Epithelial cell of proximal tubule (primary cell): ENCODE measurements at regions not wholly inside any gene's neighbourhood (a gene's known extent, or its start where the extent isn't known, plus 50 kb on each side); places are given as distances from the start of the nearest gene placed in this dataset.
A peak's percentile ranks its signal among the peaks of the same experiment; 100 is the strongest.

ENCODE experiments used
- DNase-seq: peaks from one replicate; pipeline ENCODE4 v3.0.0-alpha.2; 2011; ENCODE audit warnings: low read depth
- H3K4me3 ChIP-seq: 2 replicates; pipeline ENCODE4 v1.5.1; 2011; ENCODE audit warnings: low read depth, mild to moderate bottlenecking, low read length
- TF ChIP-seq, protein P1 (sequence below): conservative IDR thresholded peaks from 2 replicates; pipeline ENCODE4 v1.5.1; 2012; ENCODE audit warnings: low read depth, mild to moderate bottlenecking, low read length

GRCh38 chr2:157989227-157989626, 112.4 kb upstream of the UPP2 start:
- TF ChIP-seq, protein P1, sequence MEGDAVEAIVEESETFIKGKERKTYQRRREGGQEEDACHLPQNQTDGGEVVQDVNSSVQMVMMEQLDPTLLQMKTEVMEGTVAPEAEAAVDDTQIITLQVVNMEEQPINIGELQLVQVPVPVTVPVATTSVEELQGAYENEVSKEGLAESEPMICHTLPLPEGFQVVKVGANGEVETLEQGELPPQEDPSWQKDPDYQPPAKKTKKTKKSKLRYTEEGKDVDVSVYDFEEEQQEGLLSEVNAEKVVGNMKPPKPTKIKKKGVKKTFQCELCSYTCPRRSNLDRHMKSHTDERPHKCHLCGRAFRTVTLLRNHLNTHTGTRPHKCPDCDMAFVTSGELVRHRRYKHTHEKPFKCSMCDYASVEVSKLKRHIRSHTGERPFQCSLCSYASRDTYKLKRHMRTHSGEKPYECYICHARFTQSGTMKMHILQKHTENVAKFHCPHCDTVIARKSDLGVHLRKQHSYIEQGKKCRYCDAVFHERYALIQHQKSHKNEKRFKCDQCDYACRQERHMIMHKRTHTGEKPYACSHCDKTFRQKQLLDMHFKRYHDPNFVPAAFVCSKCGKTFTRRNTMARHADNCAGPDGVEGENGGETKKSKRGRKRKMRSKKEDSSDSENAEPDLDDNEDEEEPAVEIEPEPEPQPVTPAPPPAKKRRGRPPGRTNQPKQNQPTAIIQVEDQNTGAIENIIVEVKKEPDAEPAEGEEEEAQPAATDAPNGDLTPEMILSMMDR: peak; percentile 36
- no peak for DNase-seq
- no peak overlapping the region for H3K4me3 ChIP-seq

- H3K4me3 ChIP-seq: no peak overlapping the region
- DNase-seq: no peak
- TF ChIP-seq, protein P1: no peak
Measured at GRCh38 chr2:157986761-157987160, 110.6 kb upstream of the ACVR1 start.

DNA sequence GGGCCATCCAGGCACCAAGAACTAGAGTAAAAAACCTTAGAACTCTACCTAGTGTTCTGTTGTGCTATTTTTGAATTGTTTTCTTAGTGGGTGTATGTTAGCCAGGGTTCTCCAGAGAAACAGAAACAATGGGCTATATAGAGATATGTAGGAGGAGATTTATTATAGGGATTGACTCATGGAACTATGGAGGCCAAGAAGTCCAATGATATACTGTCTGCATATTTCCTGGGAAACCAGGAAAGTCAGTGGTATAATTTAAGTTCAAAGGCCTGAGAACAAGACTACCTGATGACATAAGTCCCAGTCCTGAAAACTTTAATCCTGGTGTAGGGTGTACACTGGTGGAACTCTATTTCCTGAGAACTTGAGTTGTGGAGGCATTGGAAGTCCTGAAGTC, 108.7 kb upstream of the ACVR1 start:
- TF ChIP-seq, protein P1: no peak
- H3K4me3 ChIP-seq: no peak overlapping the region
- DNase-seq: no peak

GRCh38 chr2:157980020-157980419, 103.9 kb upstream of the ACVR1 start:
- TF ChIP-seq, protein P1: no peak
- DNase-seq: no peak
- H3K4me3 ChIP-seq: no peak overlapping the region

DNA sequence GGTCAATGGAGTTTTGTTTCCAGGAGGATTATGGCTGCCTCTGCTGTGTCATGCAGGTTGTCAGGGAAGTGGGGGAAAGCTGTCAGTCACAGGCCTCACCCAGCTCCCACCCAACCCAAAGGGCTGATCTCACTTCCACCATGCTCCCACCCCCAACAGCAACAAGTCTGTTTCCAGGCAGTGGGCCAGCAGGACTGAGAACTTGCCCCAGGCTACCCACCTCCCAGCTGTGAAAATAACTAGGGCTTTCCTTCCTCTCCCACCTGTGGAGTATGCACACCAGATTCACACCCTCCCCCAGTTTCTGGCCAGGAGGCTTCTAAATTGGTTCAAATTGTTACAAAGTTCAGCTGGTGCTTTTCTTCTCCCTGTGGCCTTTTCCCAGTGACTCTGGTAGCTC, 95.6 kb upstream of the ACVR1 start:
- TF ChIP-seq, protein P1: no peak
- DNase-seq: no peak
- H3K4me3 ChIP-seq: no peak overlapping the region

DNA sequence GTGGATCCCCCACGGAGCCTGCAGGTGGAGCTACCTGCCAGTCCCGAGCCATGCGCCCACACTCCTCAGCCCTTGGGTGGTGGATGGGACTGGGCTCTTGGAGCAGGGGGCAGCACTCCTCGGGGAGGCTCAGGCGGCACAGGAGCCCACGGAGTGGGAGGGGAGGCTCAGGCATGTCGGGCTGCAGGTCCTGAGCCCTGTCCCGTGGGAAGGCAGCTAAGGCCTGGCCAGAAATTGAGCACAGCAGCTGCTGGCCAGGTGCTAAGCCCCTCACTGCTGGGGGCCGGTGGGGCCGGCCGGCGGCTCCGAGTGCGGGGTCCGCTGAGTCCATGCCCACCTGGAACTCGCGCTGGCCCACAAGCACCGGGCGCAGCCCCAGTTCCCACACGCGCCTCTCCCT, 91.7 kb upstream of the ACVR1 start:
- H3K4me3 ChIP-seq: no peak overlapping the region
- no peak for DNase-seq
- TF ChIP-seq, protein P1: no peak

DNA sequence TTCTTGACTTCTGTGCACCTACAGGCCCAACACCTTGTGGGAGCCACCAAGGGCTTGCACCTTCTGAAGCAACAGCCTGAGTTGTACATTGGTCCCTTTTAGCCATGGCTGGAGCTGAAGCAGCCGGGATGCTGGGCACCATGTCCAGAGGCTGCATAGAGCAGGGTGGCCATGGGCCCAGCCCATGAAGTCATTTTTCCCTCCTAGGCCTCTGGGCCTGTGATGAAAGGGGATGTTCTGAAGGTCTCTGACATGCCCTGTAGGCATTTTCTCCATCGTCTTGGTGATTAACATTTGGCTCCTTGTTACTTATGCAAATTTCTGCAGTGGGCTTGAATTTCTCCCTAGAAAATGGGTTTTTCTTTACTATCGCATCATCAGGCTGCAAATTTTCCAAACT, 83.1 kb upstream of the ACVR1 start:
- DNase-seq: no peak
- TF ChIP-seq, protein P1: no peak
- H3K4me3 ChIP-seq: no peak overlapping the region
